GM21528 (cell line): ENCODE measurements at regions not wholly inside any gene's neighbourhood (a gene's known extent, or its start where the extent isn't known, plus 50 kb on each side); places are given as distances from the start of the nearest gene placed in this dataset.
"Not testable (repeated sequence)": the region's sequence is repeated elsewhere in the genome, so short reads cannot be mapped to it uniquely, and the experiment has no call there.

ENCODE experiments used
- ATAC-seq: cut with Tn5 transposase; IDR thresholded peaks from one replicate; pipeline ENCODE4 v1.9.1; 2021; ENCODE audit warnings: mild to moderate bottlenecking, moderate library complexity; ENCODE audit not compliant: unreplicated experiment, low FRiP score

GRCh38 chr5:14054965-14055963 is 87.9 kb upstream of the TRIO start:
- ATAC-seq: no peak

- no peak for ATAC-seq
Measured at GRCh38 chr5:14054111-14054854, 88.9 kb upstream of the TRIO start.

- no peak for ATAC-seq
Measured at GRCh38 chr5:14050821-14051220, 92.3 kb upstream of the TRIO start.

DNA sequence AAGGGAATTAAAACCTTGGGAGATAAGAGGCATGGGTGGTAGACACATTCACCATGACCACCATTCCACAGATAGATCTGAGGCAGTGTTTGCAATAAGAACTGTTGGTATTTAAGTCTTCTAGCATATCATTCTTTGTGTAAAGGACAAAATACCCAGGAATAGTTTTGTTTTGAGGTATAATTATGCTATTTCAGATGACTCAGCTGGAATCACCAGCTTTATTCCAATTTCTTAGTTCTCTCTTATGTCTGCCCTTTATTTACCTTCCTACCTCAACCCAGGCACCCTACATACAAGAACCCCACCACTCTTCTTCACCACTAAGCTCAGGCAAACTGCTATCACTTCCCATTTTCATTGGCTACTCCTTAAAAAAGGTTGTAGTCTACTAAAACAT is 94.7 kb upstream of the TRIO start:
- ATAC-seq: no peak

DNA sequence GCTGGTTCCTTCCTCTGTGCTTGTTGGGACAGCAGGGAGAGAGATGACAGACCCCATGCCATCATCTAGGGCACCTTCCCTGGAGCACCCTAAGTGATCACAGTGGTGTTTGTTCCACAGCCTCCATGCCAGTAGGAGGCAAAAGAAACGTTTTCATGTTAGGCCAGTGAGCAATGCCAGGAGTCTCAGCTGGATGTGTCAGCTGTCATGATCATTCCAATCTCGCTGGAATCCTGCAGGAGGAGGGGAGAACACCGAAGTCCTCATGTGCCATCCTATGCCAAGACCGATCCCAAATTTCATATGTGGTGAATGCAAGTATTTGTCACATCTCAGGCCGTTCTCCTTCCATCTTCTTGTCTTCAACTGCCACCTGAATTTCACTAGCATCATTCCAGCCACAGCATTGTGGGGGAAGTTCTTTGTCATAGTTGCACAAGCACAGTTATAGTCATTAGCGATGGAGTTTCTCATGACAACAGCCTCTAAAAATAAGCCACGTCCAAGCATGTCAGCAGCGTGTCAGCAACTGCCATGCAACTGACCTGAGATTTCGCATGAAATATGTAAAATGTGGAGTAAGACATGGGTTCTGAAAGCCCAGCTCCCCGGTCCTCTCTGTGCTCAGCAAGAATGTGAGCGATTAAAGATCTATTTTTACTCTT is 97.2 kb upstream of the DNAH5 start:
- no peak for ATAC-seq

DNA sequence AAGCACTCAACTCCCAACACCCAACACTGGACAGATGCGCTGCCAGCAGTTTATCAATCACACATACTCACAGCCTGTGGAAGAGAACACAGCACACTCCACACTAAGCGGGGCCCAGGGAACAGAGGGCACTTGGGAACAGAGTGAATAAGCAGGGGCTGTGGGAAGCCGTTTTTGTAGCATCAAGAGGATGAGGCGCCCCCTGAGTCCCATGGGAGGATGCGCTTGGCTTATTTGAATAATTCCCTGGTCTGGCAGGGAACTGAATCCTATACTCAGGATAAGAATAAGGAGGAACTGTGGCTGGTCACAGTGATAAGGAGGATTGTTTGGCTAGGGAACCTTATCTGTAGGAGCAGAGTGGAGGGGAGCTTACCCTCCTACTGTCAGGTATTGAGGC is 96.1 kb upstream of the DNAH5 start:
- ATAC-seq: no peak

DNA sequence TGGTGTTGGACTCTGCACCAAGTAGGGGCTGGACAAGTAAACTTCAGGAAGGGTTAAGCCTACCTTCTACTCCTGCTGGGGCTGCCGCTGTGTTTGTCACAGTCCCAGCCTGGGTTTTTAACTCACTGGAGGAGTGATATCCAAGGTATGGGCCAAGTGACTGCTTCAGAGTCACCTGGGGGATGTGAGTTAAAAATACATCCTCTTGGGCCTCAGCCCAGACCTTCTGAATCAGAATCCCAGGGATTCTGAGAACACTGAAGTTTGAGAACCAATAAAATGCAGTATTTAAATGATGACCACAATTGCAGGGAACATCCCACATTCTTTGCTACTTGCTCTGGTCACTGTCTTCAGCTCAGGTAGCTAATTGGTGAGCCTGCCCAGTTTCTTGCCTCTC is 95.1 kb upstream of the DNAH5 start:
- no peak for ATAC-seq

DNA sequence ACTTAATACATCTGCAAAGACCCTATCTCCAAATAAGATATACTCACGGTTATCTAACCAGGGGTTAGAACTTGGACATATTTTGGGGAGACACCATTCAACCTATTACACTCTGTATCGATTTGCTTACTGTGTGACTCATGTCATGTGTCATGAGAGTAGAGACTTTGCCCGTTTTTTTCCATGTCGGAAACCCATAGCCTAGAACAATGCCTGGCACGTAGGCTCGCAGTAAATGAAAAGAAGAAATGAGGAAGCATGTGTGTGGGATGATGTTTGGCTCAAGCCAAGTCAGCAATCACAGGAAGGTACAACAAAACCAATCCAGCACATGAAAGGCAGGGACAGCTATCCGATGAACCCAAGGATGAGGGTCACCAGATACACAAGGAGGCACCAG is 94.6 kb upstream of the DNAH5 start:
- no peak for ATAC-seq

- ATAC-seq: no peak
Measured at GRCh38 chr5:14038341-14038959, 94.0 kb upstream of the DNAH5 start.

- ATAC-seq: no peak
Measured at GRCh38 chr5:14036947-14037346, 92.5 kb upstream of the DNAH5 start.

DNA sequence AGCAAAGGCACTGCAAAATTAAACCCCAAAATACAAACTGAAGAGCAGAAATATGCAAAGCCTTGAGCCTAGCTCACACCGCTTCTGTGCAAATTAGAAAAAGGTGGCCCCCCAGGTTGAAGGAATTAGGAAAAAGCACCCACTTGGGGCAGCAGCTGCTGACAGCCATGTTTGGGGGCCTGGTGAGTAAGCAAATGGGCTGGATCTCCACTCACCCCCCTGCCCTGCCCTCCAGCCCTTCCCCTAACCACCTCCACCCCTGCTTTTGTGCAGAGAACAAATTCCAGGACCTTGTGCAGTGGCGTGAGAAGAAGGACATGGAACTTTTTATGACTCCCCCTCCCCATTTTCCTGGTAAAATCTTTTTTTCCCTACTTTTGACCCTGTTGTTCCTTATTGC is 92.0 kb upstream of the DNAH5 start:
- no peak for ATAC-seq

GRCh38 chr5:14035859-14036503 is 91.5 kb upstream of the DNAH5 start:
- no peak for ATAC-seq

GRCh38 chr5:14034963-14035362 is 90.5 kb upstream of the DNAH5 start:
- no peak for ATAC-seq

- no peak for ATAC-seq
Measured at GRCh38 chr5:14032918-14033317, 88.4 kb upstream of the DNAH5 start.

- ATAC-seq: no peak
Measured at GRCh38 chr5:14028938-14029584, 84.6 kb upstream of the DNAH5 start.

GRCh38 chr5:14028188-14028587 is 83.7 kb upstream of the DNAH5 start:
- no peak for ATAC-seq

GRCh38 chr5:14025569-14026286 is 81.2 kb upstream of the DNAH5 start:
- ATAC-seq: no peak

DNA sequence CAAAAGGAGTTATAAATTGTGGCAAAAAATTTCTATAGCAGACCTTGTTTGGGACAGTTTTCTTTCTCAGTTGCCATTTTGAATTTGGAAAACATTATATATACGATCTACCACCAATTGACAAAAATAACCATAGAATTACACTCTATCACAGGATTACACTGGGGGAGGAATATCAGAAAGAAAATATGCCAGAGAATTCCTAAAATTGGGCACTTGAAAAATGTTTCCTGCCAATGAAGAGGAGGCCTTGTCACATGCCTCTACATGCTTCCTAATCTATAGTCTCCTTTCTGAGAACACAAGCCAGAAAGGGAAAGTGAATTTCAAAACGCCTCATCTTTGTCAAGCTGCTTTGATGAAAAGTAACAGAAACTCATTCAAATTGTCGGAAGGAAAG is 78.5 kb upstream of the DNAH5 start:
- ATAC-seq: no peak

GRCh38 chr5:14020944-14021343 is 76.5 kb upstream of the DNAH5 start:
- ATAC-seq: not testable (repeated sequence)
